ENCODE measurements at regions not wholly inside any gene's neighbourhood (a gene's known extent, or its start where the extent isn't known, plus 50 kb on each side); places are given as distances from the start of the nearest gene placed in this dataset.

- no peak overlapping the region for H3K4me2 ChIP-seq (ENCODE audit: low read depth, low read length)
- FAIRE-seq = no peak
- WGBS (ENCODE audit: low lambda C conversion rate) = 0% methylated on average over 2 of the region's 2 CpGs
- no TSS peak for BruUV-seq (replicated peaks)
- H3K9ac ChIP-seq (ENCODE audit: insufficient read depth, low read depth, low read length) = no peak overlapping the region
- DNase-seq (ENCODE audit: low spot score) = no peak
- H3K36me3 ChIP-seq (replicated peaks in 1 of 2; ENCODE audit: control insufficient read depth in 1 of 2, insufficient read depth in 2 of 2, low read length in 2 of 2) = no peaks in the 10 kb centered on the region
- no peak for ATAC-seq
- no peak overlapping the region for H3K4me3 ChIP-seq (replicated peaks in 1 of 3; ENCODE audit: insufficient read depth in 1 of 3, low read depth in 2 of 3, low read length in 3 of 3)
- POLR2A ChIA-PET = no interaction called here
- no peaks in the 10 kb centered on the region for H3K4me1 ChIP-seq (ENCODE audit: insufficient read depth, low read length)
- no peak overlapping the region for H3K27ac ChIP-seq (ENCODE audit: extremely low read length, insufficient read depth, low read length)
- no peaks in the 10 kb centered on the region for H3K9me3 ChIP-seq (ENCODE audit: low read length)
- CTCF ChIA-PET (ENCODE audit: low intra/inter-chr PET ratio, low total read pairs) = no interaction called here
- peaks cover 0 to 1% of the 10 kb centered on the region in 2 experiments; a peak in 1 of 5 replicates for H3K27me3 ChIP-seq (ENCODE audit: control insufficient read depth in 1 of 2, insufficient read depth in 2 of 2, low read length in 2 of 2)
- no peak overlapping the region for H2AFZ ChIP-seq (ENCODE audit: low read length)
- in situ Hi-C loops (cut with HindIII; ENCODE audit: extremely low pct_ligation_motif_present, low pct_unique_long_range_greater_than_20kb) = no loop called here
- TF ChIP-seq KAT8 (CRISPR knock-in tag; IDR thresholded peaks at IDR 0.05) (no peak), HNRNPUL1 (IDR thresholded peaks at IDR 0.05; ENCODE audit: low read depth, low read length) (no peak), MNT (IDR thresholded peaks at IDR 0.05) (no peak), REL (CRISPR knock-in tag; conservative IDR thresholded peaks at IDR 0.05) (no peak), GLMP (CRISPR knock-in tag; IDR thresholded peaks at IDR 0.05; ENCODE audit: borderline replicate concordance) (no peak)
- no peaks in the 10 kb centered on the region for H3K79me2 ChIP-seq (ENCODE audit: insufficient read depth, low read length)
- no peaks in the 10 kb centered on the region for H4K20me1 ChIP-seq (ENCODE audit: insufficient read depth, low read length)
- intact Hi-C loops (cut with micrococcal nuclease; ENCODE audit: unreplicated experiment) = no loop called here
Measured at GRCh38 chr7:142432377-142432776, 174.5 kb upstream of the PRSS58 start.

- WGBS (ENCODE audit: low lambda C conversion rate) = 0% methylated on average over 2 of the region's 2 CpGs
- ChIA-PET POLR2A (no interaction called here), CTCF (ENCODE audit: low intra/inter-chr PET ratio, low total read pairs) (no interaction called here)
- FAIRE-seq = no peak
- peaks cover 0 to 5% of the 10 kb centered on the region in 2 experiments; a peak in 1 of 5 replicates for H3K27me3 ChIP-seq (ENCODE audit: control insufficient read depth in 1 of 2, insufficient read depth in 2 of 2, low read length in 2 of 2)
- intact Hi-C loops (cut with micrococcal nuclease; ENCODE audit: unreplicated experiment) (no loop called here), in situ Hi-C loops (cut with HindIII; ENCODE audit: extremely low pct_ligation_motif_present, low pct_unique_long_range_greater_than_20kb) (no loop called here)
- no peaks in the 10 kb centered on the region for H3K9me3 ChIP-seq (ENCODE audit: low read length)
- H3K4me3 ChIP-seq (replicated peaks in 1 of 3; ENCODE audit: insufficient read depth in 1 of 3, low read depth in 2 of 3, low read length in 3 of 3) = no peak overlapping the region
- BruUV-seq (replicated peaks) = no TSS peak
- ATAC-seq = no peak
- no peak overlapping the region for H3K9ac ChIP-seq (ENCODE audit: insufficient read depth, low read depth, low read length)
- no peaks in the 10 kb centered on the region for H4K20me1 ChIP-seq (ENCODE audit: insufficient read depth, low read length)
- H3K4me1 ChIP-seq (ENCODE audit: insufficient read depth, low read length) = no peaks in the 10 kb centered on the region
- H2AFZ ChIP-seq (ENCODE audit: low read length) = no peak overlapping the region
- H3K27ac ChIP-seq (ENCODE audit: extremely low read length, insufficient read depth, low read length) = no peak overlapping the region
- no peak for TF ChIP-seq ZFP62 (CRISPR knock-in tag; IDR thresholded peaks at IDR 0.05)
- H3K36me3 ChIP-seq (replicated peaks in 1 of 2; ENCODE audit: control insufficient read depth in 1 of 2, insufficient read depth in 2 of 2, low read length in 2 of 2) = no peaks in the 10 kb centered on the region
- H3K4me2 ChIP-seq (ENCODE audit: low read depth, low read length) = no peak overlapping the region
- DNase-seq (ENCODE audit: low spot score) = no peak
- no peaks in the 10 kb centered on the region for H3K79me2 ChIP-seq (ENCODE audit: insufficient read depth, low read length)
Measured at GRCh38 chr7:142431491-142431890, 173.6 kb upstream of the PRSS58 start.
